H1 (cell line): ENCODE measurements at regions not wholly inside any gene's neighbourhood (a gene's known extent, or its start where the extent isn't known, plus 50 kb on each side); places are given as distances from the start of the nearest gene placed in this dataset.

ENCODE experiments used
- BACH1 ChIP-seq: IDR thresholded peaks from 2 replicates; pipeline ENCODE4 v1.6.1; 2012; ENCODE audit warnings: low read length, improper control_type of control experiment
- CBX5 ChIP-seq: fragments of 300-800, 300-1000 bp; sonication (generic); IDR thresholded peaks from 2 replicates; pipeline ENCODE4 v1.7.1; 2016; ENCODE audit warnings: antibody characterized with exemption, low read length, low read depth
- EP300 ChIP-seq, 2 experiments: IDR thresholded peaks; 1 replicate in 1 of 2; 2 replicates in 1 of 2; pipeline ENCODE4 v1.6.1; 2011 to 2012; ENCODE audit warnings: low read depth in 2 of 2, low read length in 2 of 2, mild to moderate bottlenecking in 2 of 2, borderline replicate concordance in 1 of 2, inconsistent platforms in 1 of 2, moderate library complexity in 1 of 2
- KDM5A ChIP-seq: fragments of 200-600 bp; IDR thresholded peaks from 2 replicates; pipeline ENCODE4 v1.7.1; 2012; ENCODE audit warnings: mild to moderate bottlenecking, low read length, inconsistent platforms, mixed read lengths
- RAD21 ChIP-seq, 2 experiments: IDR thresholded peaks in 1 of 2; conservative IDR thresholded peaks in 1 of 2; 2 replicates each; pipeline ENCODE4 v1.6.1; 2011; ENCODE audit warnings: low read depth in 2 of 2, low read length in 2 of 2, improper control_type of control experiment in 1 of 2, inconsistent platforms in 1 of 2, mild to moderate bottlenecking in 1 of 2, moderate library complexity in 1 of 2
- RFX5 ChIP-seq: IDR thresholded peaks from 2 replicates; pipeline ENCODE4 v1.6.1; 2011; ENCODE audit warnings: low read depth, low read length, improper control_type of control experiment, borderline replicate concordance
- TF ChIP-seq, protein P1 (sequence below): fragments of 300-600 bp; sonication (generic); IDR thresholded peaks from 2 replicates; pipeline ENCODE4 v1.7.1; 2012; ENCODE audit warnings: low read length, moderate library complexity, mild to moderate bottlenecking, inconsistent platforms; ENCODE audit not compliant: insufficient replicate concordance
- TF ChIP-seq, protein P2 (sequence below): IDR thresholded peaks from 2 replicates; pipeline ENCODE4 v1.6.1; 2011; ENCODE audit warnings: low read length, improper control_type of control experiment

DNA sequence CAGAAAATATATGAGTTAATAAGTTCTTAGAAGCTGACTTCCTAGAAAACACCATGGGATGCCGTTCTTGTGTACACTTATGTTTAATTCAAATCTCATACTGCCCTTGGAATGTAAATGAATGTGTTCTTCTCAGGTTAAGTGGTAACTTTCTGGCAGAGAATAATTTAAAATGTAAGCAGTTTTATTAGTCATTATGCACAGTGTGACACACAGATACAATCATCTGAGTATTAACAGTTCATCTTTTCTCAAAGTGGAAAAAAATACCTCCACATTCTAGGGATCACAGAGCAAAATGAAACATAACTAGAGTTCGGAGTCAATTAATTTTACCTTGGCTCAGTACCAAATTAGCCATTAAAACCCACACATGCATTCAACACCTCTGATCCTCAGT lies 508.1 kb downstream of the CDH9 start (continued):
- TF ChIP-seq, protein P1, sequence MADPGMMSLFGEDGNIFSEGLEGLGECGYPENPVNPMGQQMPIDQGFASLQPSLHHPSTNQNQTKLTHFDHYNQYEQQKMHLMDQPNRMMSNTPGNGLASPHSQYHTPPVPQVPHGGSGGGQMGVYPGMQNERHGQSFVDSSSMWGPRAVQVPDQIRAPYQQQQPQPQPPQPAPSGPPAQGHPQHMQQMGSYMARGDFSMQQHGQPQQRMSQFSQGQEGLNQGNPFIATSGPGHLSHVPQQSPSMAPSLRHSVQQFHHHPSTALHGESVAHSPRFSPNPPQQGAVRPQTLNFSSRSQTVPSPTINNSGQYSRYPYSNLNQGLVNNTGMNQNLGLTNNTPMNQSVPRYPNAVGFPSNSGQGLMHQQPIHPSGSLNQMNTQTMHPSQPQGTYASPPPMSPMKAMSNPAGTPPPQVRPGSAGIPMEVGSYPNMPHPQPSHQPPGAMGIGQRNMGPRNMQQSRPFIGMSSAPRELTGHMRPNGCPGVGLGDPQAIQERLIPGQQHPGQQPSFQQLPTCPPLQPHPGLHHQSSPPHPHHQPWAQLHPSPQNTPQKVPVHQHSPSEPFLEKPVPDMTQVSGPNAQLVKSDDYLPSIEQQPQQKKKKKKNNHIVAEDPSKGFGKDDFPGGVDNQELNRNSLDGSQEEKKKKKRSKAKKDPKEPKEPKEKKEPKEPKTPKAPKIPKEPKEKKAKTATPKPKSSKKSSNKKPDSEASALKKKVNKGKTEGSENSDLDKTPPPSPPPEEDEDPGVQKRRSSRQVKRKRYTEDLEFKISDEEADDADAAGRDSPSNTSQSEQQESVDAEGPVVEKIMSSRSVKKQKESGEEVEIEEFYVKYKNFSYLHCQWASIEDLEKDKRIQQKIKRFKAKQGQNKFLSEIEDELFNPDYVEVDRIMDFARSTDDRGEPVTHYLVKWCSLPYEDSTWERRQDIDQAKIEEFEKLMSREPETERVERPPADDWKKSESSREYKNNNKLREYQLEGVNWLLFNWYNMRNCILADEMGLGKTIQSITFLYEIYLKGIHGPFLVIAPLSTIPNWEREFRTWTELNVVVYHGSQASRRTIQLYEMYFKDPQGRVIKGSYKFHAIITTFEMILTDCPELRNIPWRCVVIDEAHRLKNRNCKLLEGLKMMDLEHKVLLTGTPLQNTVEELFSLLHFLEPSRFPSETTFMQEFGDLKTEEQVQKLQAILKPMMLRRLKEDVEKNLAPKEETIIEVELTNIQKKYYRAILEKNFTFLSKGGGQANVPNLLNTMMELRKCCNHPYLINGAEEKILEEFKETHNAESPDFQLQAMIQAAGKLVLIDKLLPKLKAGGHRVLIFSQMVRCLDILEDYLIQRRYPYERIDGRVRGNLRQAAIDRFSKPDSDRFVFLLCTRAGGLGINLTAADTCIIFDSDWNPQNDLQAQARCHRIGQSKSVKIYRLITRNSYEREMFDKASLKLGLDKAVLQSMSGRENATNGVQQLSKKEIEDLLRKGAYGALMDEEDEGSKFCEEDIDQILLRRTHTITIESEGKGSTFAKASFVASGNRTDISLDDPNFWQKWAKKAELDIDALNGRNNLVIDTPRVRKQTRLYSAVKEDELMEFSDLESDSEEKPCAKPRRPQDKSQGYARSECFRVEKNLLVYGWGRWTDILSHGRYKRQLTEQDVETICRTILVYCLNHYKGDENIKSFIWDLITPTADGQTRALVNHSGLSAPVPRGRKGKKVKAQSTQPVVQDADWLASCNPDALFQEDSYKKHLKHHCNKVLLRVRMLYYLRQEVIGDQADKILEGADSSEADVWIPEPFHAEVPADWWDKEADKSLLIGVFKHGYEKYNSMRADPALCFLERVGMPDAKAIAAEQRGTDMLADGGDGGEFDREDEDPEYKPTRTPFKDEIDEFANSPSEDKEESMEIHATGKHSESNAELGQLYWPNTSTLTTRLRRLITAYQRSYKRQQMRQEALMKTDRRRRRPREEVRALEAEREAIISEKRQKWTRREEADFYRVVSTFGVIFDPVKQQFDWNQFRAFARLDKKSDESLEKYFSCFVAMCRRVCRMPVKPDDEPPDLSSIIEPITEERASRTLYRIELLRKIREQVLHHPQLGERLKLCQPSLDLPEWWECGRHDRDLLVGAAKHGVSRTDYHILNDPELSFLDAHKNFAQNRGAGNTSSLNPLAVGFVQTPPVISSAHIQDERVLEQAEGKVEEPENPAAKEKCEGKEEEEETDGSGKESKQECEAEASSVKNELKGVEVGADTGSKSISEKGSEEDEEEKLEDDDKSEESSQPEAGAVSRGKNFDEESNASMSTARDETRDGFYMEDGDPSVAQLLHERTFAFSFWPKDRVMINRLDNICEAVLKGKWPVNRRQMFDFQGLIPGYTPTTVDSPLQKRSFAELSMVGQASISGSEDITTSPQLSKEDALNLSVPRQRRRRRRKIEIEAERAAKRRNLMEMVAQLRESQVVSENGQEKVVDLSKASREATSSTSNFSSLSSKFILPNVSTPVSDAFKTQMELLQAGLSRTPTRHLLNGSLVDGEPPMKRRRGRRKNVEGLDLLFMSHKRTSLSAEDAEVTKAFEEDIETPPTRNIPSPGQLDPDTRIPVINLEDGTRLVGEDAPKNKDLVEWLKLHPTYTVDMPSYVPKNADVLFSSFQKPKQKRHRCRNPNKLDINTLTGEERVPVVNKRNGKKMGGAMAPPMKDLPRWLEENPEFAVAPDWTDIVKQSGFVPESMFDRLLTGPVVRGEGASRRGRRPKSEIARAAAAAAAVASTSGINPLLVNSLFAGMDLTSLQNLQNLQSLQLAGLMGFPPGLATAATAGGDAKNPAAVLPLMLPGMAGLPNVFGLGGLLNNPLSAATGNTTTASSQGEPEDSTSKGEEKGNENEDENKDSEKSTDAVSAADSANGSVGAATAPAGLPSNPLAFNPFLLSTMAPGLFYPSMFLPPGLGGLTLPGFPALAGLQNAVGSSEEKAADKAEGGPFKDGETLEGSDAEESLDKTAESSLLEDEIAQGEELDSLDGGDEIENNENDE = no peak
- TF ChIP-seq RAD21 (IDR thresholded peaks at IDR 0.05 in 1 of 2, conservative IDR thresholded peaks at IDR 0.05 in 1 of 2; ENCODE audit: low read depth in 2 of 2, low read length in 2 of 2) = no peak
- TF ChIP-seq RFX5 = no peak
- no peak for TF ChIP-seq EP300 (IDR thresholded peaks at IDR 0.05; ENCODE audit: borderline replicate concordance in 1 of 2, low read depth in 2 of 2, low read length in 2 of 2)
- TF ChIP-seq, protein P2, sequence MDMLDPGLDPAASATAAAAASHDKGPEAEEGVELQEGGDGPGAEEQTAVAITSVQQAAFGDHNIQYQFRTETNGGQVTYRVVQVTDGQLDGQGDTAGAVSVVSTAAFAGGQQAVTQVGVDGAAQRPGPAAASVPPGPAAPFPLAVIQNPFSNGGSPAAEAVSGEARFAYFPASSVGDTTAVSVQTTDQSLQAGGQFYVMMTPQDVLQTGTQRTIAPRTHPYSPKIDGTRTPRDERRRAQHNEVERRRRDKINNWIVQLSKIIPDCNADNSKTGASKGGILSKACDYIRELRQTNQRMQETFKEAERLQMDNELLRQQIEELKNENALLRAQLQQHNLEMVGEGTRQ = no peak
- TF ChIP-seq BACH1 = no peak
- TF ChIP-seq KDM5A = no peak
- no peak for TF ChIP-seq CBX5
